Liver (tissue), 3 donors: ENCODE measurements at regions not wholly inside any gene's neighbourhood (a gene's known extent, or its start where the extent isn't known, plus 50 kb on each side); places are given as distances from the start of the nearest gene placed in this dataset.

Experiments used
- ATF3 ChIP-seq: IDR thresholded peaks from 2 replicates; pipeline ENCODE4 v1.6.1; 2016; ENCODE audit warnings: antibody characterized with exemption
- CTCF ChIP-seq: fragments of 150-350 bp; IDR thresholded peaks from 2 replicates; pipeline ENCODE4 v1.5.1; 2017; ENCODE audit warnings: improper control_type of control experiment, low read depth, low read length; ENCODE audit not compliant: missing input control
- EGR1 ChIP-seq, 2 donors: IDR thresholded peaks; 2 replicates each; pipeline ENCODE4 v1.6.1; 2016 to 2018; ENCODE audit warnings: antibody characterized with exemption in 2 of 2, low read depth in 2 of 2
- FOXA1 ChIP-seq: IDR thresholded peaks from 2 replicates; pipeline ENCODE4 v1.6.1; 2016; ENCODE audit warnings: antibody characterized with exemption
- GABPA ChIP-seq, 2 donors: IDR thresholded peaks in 1 of 2; conservative IDR thresholded peaks in 1 of 2; 2 replicates each; pipeline ENCODE4 v1.6.1; 2016; ENCODE audit warnings: antibody characterized with exemption in 2 of 2, mild to moderate bottlenecking in 1 of 2, moderate library complexity in 1 of 2
- JUND ChIP-seq, 2 donors: IDR thresholded peaks; 2 replicates each; pipeline ENCODE4 v1.6.1; 2016; ENCODE audit warnings: antibody characterized with exemption in 2 of 2
- NR2F2 ChIP-seq: IDR thresholded peaks from 2 replicates; pipeline ENCODE4 v1.6.1; 2016; ENCODE audit warnings: antibody characterized with exemption
- RAD21 ChIP-seq, 2 donors: IDR thresholded peaks; 2 replicates each; pipeline ENCODE4 v1.6.1; 2016; ENCODE audit warnings: antibody characterized with exemption in 2 of 2, mild to moderate bottlenecking in 2 of 2
- RXRA ChIP-seq, 2 donors: IDR thresholded peaks; 2 replicates each; pipeline ENCODE4 v1.6.1; 2017 to 2018; ENCODE audit warnings: antibody characterized with exemption in 2 of 2, mild to moderate bottlenecking in 1 of 2
- SP1 ChIP-seq: IDR thresholded peaks from 2 replicates; pipeline ENCODE4 v1.6.1; 2018; ENCODE audit warnings: antibody characterized with exemption, mild to moderate bottlenecking
- TAF1 ChIP-seq: conservative IDR thresholded peaks from 2 replicates; pipeline ENCODE4 v1.6.1; 2016; ENCODE audit warnings: antibody characterized with exemption, mild to moderate bottlenecking
- ZBTB33 ChIP-seq: IDR thresholded peaks from 2 replicates; pipeline ENCODE4 v1.6.1; 2016; ENCODE audit warnings: antibody characterized with exemption
- TF ChIP-seq, protein P1 (sequence below): IDR thresholded peaks from 2 replicates; pipeline ENCODE4 v1.6.1; 2016; ENCODE audit warnings: antibody characterized with exemption, mild to moderate bottlenecking
- TF ChIP-seq, protein P2 (sequence below): IDR thresholded peaks from 2 replicates; pipeline ENCODE4 v1.6.1; 2016; ENCODE audit warnings: antibody characterized with exemption
- donor health status: healthy.
- donor health status: healthy.

- TF ChIP-seq EGR1 (IDR thresholded peaks at IDR 0.05; ENCODE audit: low read depth in 2 of 2) (no peak), RXRA (IDR thresholded peaks at IDR 0.05) (no peak), CTCF (no peak), GABPA (IDR thresholded peaks at IDR 0.05 in 1 of 2, conservative IDR thresholded peaks at IDR 0.05 in 1 of 2) (no peak), RAD21 (IDR thresholded peaks at IDR 0.05) (no peak), NR2F2 (no peak), FOXA1 (no peak), TAF1 (no peak), ZBTB33 (no peak), ATF3 (no peak), SP1 (no peak), JUND (IDR thresholded peaks at IDR 0.05) (no peak)
- TF ChIP-seq, protein P1, sequence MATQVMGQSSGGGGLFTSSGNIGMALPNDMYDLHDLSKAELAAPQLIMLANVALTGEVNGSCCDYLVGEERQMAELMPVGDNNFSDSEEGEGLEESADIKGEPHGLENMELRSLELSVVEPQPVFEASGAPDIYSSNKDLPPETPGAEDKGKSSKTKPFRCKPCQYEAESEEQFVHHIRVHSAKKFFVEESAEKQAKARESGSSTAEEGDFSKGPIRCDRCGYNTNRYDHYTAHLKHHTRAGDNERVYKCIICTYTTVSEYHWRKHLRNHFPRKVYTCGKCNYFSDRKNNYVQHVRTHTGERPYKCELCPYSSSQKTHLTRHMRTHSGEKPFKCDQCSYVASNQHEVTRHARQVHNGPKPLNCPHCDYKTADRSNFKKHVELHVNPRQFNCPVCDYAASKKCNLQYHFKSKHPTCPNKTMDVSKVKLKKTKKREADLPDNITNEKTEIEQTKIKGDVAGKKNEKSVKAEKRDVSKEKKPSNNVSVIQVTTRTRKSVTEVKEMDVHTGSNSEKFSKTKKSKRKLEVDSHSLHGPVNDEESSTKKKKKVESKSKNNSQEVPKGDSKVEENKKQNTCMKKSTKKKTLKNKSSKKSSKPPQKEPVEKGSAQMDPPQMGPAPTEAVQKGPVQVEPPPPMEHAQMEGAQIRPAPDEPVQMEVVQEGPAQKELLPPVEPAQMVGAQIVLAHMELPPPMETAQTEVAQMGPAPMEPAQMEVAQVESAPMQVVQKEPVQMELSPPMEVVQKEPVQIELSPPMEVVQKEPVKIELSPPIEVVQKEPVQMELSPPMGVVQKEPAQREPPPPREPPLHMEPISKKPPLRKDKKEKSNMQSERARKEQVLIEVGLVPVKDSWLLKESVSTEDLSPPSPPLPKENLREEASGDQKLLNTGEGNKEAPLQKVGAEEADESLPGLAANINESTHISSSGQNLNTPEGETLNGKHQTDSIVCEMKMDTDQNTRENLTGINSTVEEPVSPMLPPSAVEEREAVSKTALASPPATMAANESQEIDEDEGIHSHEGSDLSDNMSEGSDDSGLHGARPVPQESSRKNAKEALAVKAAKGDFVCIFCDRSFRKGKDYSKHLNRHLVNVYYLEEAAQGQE = no peak
- TF ChIP-seq, protein P2, sequence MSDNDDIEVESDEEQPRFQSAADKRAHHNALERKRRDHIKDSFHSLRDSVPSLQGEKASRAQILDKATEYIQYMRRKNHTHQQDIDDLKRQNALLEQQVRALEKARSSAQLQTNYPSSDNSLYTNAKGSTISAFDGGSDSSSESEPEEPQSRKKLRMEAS = no peak
Measured at GRCh38 chr9:2274762-2275161, 259.6 kb downstream of the SMARCA2 start.
